Nephron (organoid): ENCODE measurements at regions not wholly inside any gene's neighbourhood (a gene's known extent, or its start where the extent isn't known, plus 50 kb on each side); places are given as distances from the start of the nearest gene placed in this dataset.

Source experiments
- H3K27ac Mint-ChIP-seq, 3 experiments: 2 replicates each; pipeline ENCODE4 v1.8.0; 2020; ENCODE audit warnings: mixed read lengths in 3 of 3, mild to moderate bottlenecking in 2 of 3, moderate library complexity in 1 of 3
- H3K27me3 Mint-ChIP-seq: 2 replicates; pipeline ENCODE4 v1.8.0; 2021; ENCODE audit warnings: low read depth, mild to moderate bottlenecking, moderate library complexity, mixed read lengths
- H3K36me3 Mint-ChIP-seq: 2 replicates; pipeline ENCODE4 v1.8.0; 2020; ENCODE audit warnings: low read depth, mixed read lengths
- H3K4me1 Mint-ChIP-seq: 2 replicates; pipeline ENCODE4 v1.8.0; 2020; ENCODE audit warnings: mixed read lengths
- H3K4me3 Mint-ChIP-seq, 3 experiments: 2 replicates each; pipeline ENCODE4 v1.8.0; 2020; ENCODE audit warnings: mild to moderate bottlenecking in 3 of 3, mixed read lengths in 3 of 3, moderate library complexity in 2 of 3
- H3K9me3 Mint-ChIP-seq: 2 replicates; pipeline ENCODE4 v1.8.0; 2020; ENCODE audit warnings: mixed read lengths
- CTCF ChIP-seq, 3 experiments: fragments of 200-600 bp; sonication (generic); IDR thresholded peaks; one replicate each; pipeline ENCODE4 v1.5.0; 2021; ENCODE audit warnings: antibody characterized with exemption in 3 of 3; ENCODE audit not compliant: unreplicated experiment in 3 of 3

- peaks cover 8% of the 10 kb centered on the region for H3K4me1 Mint-ChIP-seq
- H3K27me3 Mint-ChIP-seq, result peaks cover 16% of the 10 kb centered on the region
- TF ChIP-seq CTCF (IDR thresholded peaks at IDR 0.05; ENCODE audit: unreplicated experiment in 3 of 3), result no peak
- no peaks in the 10 kb centered on the region for H3K36me3 Mint-ChIP-seq
- no peak overlapping the region for H3K4me3 Mint-ChIP-seq
- H3K9me3 Mint-ChIP-seq, result no peaks in the 10 kb centered on the region
- no peak overlapping the region for H3K27ac Mint-ChIP-seq
Observed at GRCh38 chr2:55992455-55992854, 68.9 kb upstream of the EFEMP1 start.

GRCh38 chr2:55993685-55994084 lies 70.1 kb upstream of the EFEMP1 start:
- H3K27ac Mint-ChIP-seq, result no peak overlapping the region
- peaks cover 8% of the 10 kb centered on the region for H3K4me1 Mint-ChIP-seq
- peaks cover 16% of the 10 kb centered on the region for H3K27me3 Mint-ChIP-seq
- no peak overlapping the region for H3K4me3 Mint-ChIP-seq
- TF ChIP-seq CTCF (IDR thresholded peaks at IDR 0.05; ENCODE audit: unreplicated experiment in 3 of 3), result no peak
- no peaks in the 10 kb centered on the region for H3K9me3 Mint-ChIP-seq
- no peaks in the 10 kb centered on the region for H3K36me3 Mint-ChIP-seq

GRCh38 chr2:55995211-55995610 lies 71.6 kb upstream of the EFEMP1 start:
- no peak overlapping the region for H3K4me3 Mint-ChIP-seq
- TF ChIP-seq CTCF (IDR thresholded peaks at IDR 0.05; ENCODE audit: unreplicated experiment in 3 of 3), result no peak
- peaks cover 12% of the 10 kb centered on the region for H3K27me3 Mint-ChIP-seq
- no peaks in the 10 kb centered on the region for H3K36me3 Mint-ChIP-seq
- H3K9me3 Mint-ChIP-seq, result no peaks in the 10 kb centered on the region
- no peak overlapping the region for H3K27ac Mint-ChIP-seq
- H3K4me1 Mint-ChIP-seq, result peaks cover 8% of the 10 kb centered on the region

- H3K36me3 Mint-ChIP-seq, result no peaks in the 10 kb centered on the region
- TF ChIP-seq CTCF (IDR thresholded peaks at IDR 0.05; ENCODE audit: unreplicated experiment in 3 of 3), result no peak
- peak overlapping the region in 1 of 3 experiments; percentile 24 for H3K27ac Mint-ChIP-seq
- peaks cover 12% of the 10 kb centered on the region for H3K27me3 Mint-ChIP-seq
- no peaks in the 10 kb centered on the region for H3K9me3 Mint-ChIP-seq
- peaks cover 8% of the 10 kb centered on the region for H3K4me1 Mint-ChIP-seq
- no peak overlapping the region for H3K4me3 Mint-ChIP-seq
Observed at GRCh38 chr2:55995902-55996301, 72.3 kb upstream of the EFEMP1 start.

GRCh38 chr2:55999231-55999630 lies 75.6 kb upstream of the EFEMP1 start:
- Mint-ChIP-seq H3K4me1 (peaks cover 15% of the 10 kb centered on the region), H3K4me3 (no peak overlapping the region), H3K9me3 (no peaks in the 10 kb centered on the region), H3K27ac (no peak overlapping the region), H3K27me3 (peaks cover 3% of the 10 kb centered on the region), H3K36me3 (no peaks in the 10 kb centered on the region)
- TF ChIP-seq CTCF (IDR thresholded peaks at IDR 0.05; ENCODE audit: unreplicated experiment in 3 of 3), result no peak

GRCh38 chr2:55999790-56000189 lies 76.2 kb upstream of the EFEMP1 start:
- H3K27me3 Mint-ChIP-seq, result no peaks in the 10 kb centered on the region
- no peak overlapping the region for H3K4me3 Mint-ChIP-seq
- H3K27ac Mint-ChIP-seq, result no peak overlapping the region
- H3K36me3 Mint-ChIP-seq, result no peaks in the 10 kb centered on the region
- H3K9me3 Mint-ChIP-seq, result peaks cover 2% of the 10 kb centered on the region
- H3K4me1 Mint-ChIP-seq, result peaks cover 9% of the 10 kb centered on the region
- TF ChIP-seq CTCF (IDR thresholded peaks at IDR 0.05; ENCODE audit: unreplicated experiment in 3 of 3), result no peak
